Astrocyte of the spinal cord (primary cell): ENCODE measurements at regions not wholly inside any gene's neighbourhood (a gene's known extent, or its start where the extent isn't known, plus 50 kb on each side); places are given as distances from the start of the nearest gene placed in this dataset.

Experiments used
- DNase-seq: peaks from one replicate; pipeline ENCODE4 v3.0.0; 2011; ENCODE audit warnings: low read depth, low spot score
- H3K4me3 ChIP-seq: 2 replicates; pipeline ENCODE4 v1.5.1; 2011; ENCODE audit warnings: low read depth, mild to moderate bottlenecking, low read length, moderate library complexity
- in situ Hi-C: cut with HindIII; loops from 2 replicates; pipeline ENCODE4 v1.10.0; 2017; ENCODE audit warnings: low sequenced_read_pairs
- TF ChIP-seq, protein P1 (sequence below): IDR thresholded peaks from 2 replicates; pipeline ENCODE4 v1.5.1; 2012; ENCODE audit warnings: low read depth, mild to moderate bottlenecking, low read length, inconsistent platforms

DNA sequence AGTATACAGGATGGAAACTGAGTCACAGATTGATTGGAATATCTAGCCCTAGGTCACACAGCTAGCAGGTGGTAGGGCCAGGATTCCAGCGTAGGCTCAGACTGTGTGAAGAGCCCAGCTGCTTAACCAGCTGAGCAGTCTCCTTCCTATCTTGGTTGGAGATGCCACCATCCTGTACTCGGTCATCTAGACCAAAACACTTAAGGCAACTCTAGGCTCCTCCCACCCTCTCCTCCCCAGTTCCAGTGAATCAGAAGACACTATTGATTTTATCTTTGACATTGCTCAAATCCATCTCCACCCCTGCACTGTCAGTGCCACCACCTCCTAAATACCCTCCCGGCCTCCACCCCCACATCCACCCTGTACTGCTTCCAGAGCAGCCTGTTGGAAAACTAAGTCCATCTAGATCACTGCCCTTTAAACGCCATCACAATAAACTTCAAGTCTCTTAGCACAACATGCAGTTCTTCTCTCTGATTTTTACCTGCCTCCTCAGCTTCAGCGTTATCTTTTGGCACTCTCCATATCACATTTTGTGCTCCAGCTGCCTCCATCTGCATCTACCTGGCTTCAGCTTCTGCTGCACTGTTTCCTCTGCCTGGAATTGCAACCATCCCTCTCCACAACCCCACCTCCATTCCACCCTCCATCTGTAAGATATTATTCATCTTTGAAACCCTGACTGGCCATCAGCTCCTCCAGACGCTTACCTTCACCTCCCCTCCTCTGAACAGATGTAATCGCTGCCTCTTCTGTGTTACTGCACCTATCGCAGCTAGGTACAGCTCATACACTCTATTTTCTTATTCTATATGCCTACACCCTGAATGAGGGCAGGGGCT lies 86.8 kb upstream of the ACP3 start:
- no peak overlapping the region for H3K4me3 ChIP-seq
- DNase-seq, result no peak
- in situ Hi-C loops, result no loop called here
- TF ChIP-seq, protein P1, sequence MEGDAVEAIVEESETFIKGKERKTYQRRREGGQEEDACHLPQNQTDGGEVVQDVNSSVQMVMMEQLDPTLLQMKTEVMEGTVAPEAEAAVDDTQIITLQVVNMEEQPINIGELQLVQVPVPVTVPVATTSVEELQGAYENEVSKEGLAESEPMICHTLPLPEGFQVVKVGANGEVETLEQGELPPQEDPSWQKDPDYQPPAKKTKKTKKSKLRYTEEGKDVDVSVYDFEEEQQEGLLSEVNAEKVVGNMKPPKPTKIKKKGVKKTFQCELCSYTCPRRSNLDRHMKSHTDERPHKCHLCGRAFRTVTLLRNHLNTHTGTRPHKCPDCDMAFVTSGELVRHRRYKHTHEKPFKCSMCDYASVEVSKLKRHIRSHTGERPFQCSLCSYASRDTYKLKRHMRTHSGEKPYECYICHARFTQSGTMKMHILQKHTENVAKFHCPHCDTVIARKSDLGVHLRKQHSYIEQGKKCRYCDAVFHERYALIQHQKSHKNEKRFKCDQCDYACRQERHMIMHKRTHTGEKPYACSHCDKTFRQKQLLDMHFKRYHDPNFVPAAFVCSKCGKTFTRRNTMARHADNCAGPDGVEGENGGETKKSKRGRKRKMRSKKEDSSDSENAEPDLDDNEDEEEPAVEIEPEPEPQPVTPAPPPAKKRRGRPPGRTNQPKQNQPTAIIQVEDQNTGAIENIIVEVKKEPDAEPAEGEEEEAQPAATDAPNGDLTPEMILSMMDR, result no peak

DNA sequence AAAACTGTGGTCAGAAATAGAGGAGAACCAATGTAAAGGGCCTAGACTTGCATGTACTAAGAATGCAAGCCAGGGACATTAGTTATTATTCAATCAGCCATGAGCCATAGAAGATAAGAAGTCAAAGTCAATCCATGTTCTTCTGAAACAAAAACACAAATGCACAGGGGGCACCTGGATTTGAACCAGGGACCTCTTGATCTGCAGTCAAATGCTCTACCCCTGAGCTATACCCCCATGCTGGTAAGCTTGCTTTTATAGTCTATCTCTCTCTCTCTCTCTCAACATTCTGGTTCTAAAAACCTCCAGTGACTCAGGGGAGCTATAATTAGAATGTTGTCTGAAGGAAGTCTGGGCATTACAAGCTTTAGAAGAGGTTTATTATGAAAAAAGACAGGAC lies 85.6 kb upstream of the ACP3 start:
- in situ Hi-C loops, result no loop called here
- TF ChIP-seq, protein P1, result no peak
- peak; percentile 84 for DNase-seq

DNA sequence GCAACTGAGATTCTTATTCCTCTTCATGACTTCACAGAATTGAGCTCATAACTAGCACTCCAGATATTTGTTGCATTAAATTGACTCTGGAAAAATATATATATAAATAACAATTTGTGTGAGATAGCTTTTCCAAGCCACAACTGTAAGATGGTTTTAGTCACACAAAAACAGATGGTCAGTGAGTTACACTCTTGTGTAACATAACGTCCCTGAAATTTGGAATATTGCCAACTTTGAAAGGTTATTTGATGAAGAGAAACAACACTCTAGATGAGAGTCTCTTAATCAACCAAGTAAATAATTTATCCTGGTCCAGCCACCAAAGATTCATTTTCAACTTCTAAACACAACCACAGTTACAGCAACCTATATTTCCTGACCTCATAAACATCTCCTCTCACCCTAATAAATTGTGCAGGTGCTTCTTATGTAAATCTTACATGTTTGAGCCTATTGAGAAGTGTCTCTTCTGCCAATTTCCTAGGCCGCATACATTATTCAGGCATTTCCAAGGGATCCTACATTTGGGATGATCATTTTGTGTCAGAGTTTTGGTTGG lies 84.9 kb upstream of the ACP3 start:
- H3K4me3 ChIP-seq, result no peak overlapping the region
- TF ChIP-seq, protein P1, result no peak
- DNase-seq, result no peak
- in situ Hi-C loops, result no loop called here

More for the DNA sequence above, 85.6 kb upstream of the ACP3 start:
- no peak overlapping the region for H3K4me3 ChIP-seq

DNA sequence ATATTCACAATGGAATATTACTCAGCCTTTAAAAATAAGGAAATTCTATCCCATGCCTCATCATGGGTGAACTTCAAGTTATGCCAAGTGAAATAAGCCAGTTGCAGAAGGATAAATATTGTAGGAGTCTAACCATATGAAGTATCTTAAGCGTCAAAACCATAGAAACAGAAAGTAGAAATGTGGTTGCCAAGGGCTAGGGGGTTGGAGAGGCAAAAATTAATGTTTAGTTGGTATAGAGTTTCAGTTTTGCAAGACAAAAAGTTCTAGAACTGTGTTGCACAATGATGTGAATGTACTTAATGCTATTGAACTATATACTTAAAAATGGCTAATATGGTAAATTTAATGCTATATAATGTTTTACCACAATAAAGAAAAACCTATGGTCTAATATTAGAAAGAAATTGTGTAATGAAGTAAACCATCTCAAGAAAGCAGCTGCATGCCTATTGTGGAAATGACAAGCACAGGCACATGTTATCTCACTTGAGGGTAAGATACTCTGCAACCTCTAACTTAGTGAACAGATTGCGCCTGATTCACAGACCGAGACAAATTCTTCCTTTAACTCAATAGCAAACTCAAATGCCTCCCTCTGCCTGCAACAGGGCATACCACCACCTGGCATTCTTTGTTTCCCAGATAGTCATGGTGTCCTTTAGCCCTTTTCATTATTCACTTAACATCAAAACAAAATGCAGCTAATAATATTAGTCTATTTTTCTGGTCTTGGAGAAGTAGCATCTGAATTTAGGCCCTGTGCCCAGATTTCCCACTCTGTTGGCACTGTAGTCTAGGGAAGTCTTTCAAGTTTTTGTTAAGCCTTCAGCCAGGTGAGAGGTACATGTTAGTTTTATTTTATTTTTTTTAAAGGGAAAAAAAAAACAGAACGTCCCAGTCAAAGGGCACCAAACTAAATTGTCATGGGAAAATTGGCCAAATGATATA lies 80.2 kb upstream of the ACP3 start:
- no peak for DNase-seq

DNA sequence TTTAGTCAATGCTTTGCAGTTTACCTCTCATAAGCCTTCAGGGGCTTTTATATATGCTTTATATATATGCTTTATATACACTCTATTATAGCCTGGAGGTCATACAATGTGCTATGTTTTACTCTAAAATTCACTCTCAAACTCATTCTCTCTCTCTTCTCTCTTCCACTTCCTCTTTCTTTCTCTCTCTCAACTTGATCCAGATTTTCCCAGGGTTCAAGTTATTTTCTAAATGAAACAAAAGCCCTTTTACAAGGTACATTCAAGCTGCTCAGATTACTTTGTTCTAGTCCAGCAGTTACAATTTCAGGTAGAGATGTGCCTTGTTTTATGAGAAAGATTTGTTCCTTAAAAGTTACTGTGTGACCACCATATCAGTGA lies 79.6 kb upstream of the ACP3 start:
- no peak for DNase-seq
- TF ChIP-seq, protein P1, result no peak
- in situ Hi-C loops, result no loop called here
- H3K4me3 ChIP-seq, result no peak overlapping the region

More for the DNA sequence above, 80.2 kb upstream of the ACP3 start:
- no peak overlapping the region for H3K4me3 ChIP-seq
- TF ChIP-seq, protein P1, result no peak
- in situ Hi-C loops, result no loop called here

DNA sequence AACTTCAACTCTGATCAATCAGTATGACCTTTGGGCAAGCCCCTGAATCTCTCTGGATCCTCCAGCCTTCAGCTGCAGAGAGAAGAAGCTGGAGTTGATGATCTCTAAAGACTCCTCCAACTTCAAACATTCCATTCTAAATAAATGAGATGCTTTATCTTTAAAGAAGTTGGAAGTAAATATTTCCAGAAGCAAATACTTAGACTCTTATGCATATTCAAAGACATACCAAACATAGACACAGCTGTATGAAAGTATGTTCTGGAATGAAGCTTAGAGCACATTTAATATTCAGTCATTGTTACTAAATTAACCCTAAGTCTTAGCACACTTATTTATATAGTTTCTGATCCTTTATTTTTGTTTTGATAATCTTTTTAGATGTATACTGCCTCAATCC lies 77.6 kb upstream of the ACP3 start:
- H3K4me3 ChIP-seq, result no peak overlapping the region
- in situ Hi-C loops, result no loop called here
- TF ChIP-seq, protein P1, result no peak
- DNase-seq, result no peak
